ENCODE measurements at regions not wholly inside any gene's neighbourhood (a gene's known extent, or its start where the extent isn't known, plus 50 kb on each side); places are given as distances from the start of the nearest gene placed in this dataset.
"Not testable (repeated sequence)": the region's sequence is repeated elsewhere in the genome, so short reads cannot be mapped to it uniquely, and the experiment has no call there.

DNA sequence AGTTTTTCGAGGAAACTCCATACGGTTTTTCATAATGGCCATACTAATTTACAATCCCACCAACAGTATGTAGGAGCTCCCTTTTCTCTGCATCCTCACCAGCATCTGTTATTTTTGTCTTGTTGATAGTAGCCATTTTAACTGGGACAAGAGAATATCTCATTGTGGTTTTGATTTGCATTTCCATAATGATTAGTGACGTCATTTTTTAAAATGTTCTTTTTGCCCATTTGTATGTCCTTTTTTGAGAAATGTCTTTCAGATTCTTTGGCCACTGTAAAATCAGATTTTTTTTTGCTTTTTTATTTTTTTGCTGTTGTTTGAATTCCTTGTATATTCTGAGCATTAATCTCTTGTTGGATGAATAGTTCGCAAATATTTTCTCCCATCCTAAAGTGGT, 243.9 kb downstream of the TRIML1 start:
- no peak for DNase-seq

GRCh38 chr4:188387179-188387791, 248.0 kb downstream of the TRIML1 start:
- DNase-seq: no peak

DNA sequence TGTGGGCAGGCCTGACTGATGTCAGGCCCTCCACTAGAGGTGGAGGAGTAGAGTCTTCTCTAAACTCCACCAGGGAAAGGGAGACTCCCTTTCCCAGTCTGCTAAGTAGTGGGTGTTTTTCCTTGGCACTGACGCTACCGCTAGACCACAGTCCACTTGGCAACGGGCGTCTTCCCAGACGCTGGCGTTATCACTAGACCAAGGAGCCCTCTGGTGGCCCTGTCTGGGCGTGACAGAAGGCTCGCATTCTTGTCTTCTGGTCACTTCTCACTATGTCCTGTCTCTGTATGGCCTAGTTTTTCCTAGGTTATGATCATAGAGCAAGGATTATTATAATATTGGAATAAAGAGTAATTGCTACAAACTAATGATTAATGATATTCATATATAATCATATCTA, 252.1 kb downstream of the TRIML1 start:
- not testable (repeated sequence) for DNase-seq

DNA sequence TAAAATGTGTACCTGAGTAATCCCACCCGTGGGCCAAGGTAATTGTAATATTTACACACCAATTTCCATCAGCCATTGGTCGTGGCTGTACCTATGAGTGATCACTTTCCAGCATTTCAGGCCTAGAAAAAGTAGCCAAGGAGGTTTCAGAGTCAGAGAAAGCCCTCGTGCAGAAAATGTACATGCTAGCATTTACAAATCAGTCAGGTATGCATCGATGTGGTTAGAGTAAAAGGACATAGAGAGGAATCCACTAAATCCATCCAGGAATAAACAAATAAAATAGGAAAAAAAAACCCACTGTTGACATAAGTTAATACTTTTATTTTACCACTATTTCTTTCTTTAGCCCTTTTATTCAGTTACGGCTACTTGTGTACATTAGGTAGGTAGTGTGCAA, 256.8 kb downstream of the TRIML1 start:
- no peak for DNase-seq

DNA sequence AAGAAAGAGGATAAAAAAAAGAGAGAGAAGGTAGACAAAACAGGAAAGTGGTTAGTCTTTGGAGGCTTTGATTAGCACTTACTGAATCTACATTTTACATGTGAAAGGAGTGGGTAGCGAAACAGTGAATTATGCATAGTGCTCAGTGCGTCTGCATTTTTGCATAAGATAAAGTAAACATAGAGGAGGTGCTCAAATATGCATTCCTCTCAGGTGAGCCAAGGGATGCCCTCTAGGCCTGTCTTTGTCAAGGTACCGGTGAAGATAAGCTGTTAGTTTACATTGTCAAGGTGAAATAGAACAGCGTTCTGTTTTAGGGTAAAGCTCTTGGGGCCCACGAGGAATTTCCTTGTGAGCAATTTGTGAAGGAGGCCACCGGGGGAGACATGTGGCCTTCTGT, 260.6 kb downstream of the TRIML1 start:
- DNase-seq: no peak

GRCh38 chr4:188400451-188400850, 261.2 kb downstream of the TRIML1 start:
- no peak for DNase-seq

DNA sequence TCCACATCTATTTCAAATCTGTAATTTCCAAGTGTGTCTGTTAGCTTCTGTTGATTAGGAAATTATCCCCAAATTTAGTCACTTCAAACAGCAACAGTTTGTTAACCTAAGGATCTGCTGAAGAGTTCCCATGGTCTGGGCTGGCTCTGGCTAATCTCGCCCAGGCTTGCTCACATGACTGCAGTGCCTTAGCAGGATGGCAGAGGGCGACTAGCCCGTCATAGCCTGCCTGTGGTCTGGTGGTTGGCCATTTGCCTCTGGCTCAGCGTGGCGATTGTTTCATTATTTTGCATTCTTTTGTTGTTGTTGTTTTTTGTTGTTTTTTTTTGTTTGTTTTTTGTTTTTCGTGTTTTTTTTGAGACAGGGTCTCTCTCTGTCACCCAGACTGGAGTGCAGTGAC, 264.0 kb downstream of the TRIML1 start:
- no peak for DNase-seq

DNA sequence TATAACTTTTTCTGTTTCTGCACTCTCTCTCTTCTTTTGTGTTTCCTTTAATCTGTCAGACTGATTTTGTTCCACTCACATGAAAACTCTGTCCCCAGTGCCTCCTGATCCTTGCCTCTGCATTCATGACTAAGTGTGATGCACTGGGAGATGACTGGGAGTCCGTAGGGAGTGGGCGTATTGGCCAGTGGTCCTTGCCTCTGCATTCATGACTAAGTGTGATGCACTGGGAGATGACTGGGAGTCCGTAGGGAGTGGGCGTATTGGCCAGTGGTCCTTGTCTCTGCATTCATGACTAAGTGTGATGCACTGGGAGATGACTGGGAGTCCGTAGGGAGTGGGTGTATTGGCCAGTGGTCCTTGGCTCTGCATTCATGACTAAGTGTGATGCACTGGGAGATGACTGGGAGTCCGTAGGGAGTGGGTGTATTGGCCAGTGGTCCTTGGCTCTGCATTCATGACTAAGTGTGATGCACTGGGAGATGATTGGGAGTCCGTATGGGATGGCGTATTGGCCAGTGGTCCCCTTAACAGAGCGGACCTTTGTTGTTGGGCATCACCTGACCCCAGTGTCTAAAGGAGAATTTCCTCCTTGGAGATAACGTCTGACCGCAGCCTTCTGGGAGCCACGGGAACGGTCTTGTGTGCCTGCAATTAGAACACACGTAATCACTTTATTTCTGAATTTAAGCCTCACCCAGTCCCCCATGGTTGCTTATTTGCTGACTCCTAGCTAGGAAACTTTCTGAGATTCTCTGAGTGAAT, 266.0 kb downstream of the TRIML1 start:
- not testable (repeated sequence) for DNase-seq

DNA sequence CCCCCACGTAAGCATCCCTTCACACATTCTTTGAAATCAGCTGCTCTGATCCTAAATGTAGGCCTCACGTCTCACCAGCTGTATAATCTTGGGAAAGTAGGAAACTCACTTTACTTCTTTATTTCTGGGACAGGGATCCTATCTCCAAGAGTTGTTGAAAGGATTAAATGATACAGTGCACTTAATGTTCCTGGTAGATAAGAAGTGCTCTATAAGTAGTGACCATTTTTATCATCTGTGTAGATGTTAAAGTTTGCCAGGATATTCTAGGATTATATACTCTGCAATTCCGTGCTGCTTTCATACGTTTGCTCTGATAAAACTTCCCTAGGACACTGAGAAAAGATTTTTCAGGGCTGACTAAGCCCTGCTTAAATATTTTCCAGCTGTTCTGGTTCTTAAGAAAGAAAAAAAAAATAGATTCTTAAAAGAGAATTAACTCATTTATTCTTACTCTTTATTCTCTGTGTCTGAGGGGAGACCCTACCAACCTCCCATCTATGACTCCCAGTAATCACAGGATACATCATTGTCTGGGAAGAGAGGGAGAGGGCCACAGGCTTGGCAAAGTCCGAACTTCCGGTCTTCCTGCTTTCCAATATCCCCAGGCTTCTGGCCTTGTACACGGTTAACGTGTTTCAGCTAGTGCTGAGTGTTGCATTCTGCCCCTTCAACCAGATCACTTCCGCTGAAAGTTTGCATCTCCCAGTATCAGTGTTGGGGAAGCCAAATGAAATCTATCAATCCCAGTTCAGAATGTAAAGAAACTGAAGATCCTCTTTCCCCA, 269.2 kb downstream of the TRIML1 start:
- no peak for DNase-seq

DNA sequence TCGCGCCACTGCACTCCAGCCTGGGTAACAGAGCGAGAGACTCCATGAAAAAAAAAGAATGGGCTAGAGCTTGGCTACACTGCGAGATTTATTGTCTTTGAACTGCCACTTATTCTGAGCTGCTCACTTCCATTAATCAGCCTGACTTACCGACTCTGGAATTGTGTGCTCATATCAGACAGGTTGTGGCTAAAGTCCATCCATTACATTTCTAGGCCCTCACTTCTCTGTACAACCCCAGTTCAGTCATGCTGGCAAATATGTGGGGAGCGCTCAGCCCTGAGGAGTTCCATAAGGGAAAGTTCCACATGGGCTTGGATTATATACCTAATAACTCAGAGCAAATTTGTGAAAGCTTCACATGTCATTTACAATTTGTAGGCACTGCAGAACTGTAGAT, 270.6 kb downstream of the TRIML1 start:
- DNase-seq: no peak

DNA sequence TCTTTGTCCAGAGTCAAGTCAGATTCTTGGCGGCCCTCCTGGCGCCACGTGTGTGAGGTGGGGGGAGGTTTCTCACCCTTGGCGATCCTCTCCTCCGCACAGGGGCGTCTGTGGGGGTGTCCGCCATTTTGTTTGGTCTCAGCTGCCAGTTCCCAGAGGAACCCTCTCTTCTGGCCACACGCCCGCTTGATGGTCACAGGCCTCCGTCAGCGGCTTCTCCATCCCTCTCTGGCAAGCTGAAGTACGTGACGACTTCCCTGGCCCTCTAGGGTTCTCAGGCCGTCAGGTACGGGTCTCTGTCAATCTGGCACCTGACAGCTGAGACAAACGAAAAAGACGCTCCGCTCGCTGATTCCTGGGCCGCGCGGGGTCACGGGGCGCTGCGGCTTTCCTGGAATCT, 272.6 kb downstream of the TRIML1 start:
- DNase-seq: no peak

DNA sequence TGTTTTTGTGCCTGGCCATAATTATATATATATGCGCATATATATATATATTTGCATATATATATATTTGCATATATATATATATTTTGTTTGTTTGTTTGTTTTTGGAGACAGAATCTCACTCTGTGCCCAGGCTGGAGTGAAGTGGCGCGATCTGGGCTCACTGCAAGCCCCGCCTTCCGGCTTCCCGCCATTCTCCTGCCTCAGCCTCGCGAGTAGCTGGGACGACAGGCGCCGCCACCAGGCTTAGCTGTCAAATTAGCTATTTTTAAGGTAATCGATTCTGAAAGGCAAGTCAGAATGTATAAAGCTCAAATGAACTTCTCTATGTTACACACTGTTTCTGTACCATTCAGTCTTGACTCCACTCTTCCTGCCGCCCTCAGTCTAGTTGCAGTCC, 273.3 kb downstream of the TRIML1 start:
- DNase-seq: no peak

- DNase-seq: no peak
These were observed 275.2 kb downstream of the TRIML1 start for GRCh38 chr4:188414441-188414840.

GRCh38 chr4:188417181-188417580, 277.9 kb downstream of the TRIML1 start:
- peak in 1 of 2 experiments; percentile 12 for DNase-seq

- DNase-seq: no peak
These were observed 283.8 kb downstream of the TRIML1 start for GRCh38 chr4:188423039-188423438.

DNA sequence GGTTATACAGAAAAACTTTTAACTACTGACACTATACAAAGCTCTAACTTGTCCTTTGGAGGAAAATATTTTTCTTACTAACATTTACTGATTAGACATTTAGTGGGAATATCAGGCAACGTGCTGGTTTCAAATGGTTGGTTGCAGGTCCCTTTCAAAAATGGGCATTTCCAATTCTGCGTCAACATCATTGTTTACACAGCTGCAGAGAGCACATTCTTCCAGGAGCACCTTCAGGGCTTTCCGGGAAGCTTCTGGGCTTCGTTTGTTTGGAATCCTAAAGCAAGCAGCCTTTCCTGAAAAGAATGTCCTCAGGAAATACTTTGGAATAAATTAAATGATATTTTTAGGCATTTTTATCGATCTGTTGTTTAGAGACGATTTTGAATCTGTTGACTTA, 289.7 kb downstream of the TRIML1 start:
- DNase-seq: no peak

DNA sequence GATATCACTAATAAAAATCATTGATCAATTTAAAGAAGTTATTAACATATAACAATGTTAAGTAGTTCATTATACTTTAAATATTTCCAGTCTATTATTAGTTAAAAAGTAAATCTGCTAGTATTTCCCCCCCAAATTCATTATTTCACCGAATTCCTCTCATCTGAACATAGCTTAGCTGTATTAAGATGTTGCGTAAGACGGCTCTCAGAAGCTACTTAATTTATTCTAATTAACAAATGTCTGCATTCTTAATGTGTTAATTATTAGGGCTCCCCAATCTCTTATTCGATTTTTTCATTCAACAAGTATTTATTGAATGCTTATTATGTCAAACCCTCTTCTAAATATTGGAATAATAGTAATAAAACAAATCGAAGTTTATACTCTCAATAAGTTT, 290.7 kb downstream of the TRIML1 start:
- DNase-seq: no peak

DNA sequence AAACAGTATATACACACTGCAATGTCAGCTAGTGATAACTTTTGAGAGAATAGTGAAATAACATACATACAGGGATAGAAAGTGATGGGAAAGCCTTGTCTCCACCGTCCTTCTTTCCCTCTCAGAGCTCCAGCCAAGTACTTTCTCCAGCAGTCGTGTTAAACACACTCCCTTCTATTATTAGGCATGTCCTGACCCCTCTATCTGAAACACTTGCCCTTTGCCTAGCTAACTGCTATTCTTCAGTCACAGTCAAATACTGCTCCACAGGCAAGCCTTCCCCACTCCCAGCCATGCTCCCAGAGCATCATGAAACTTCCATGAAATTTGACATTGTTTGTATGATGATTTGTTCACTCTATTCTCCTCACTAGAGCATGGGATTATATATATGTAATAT, 291.1 kb downstream of the TRIML1 start:
- DNase-seq: no peak

GRCh38 chr4:188432328-188432727, 293.1 kb downstream of the TRIML1 start:
- DNase-seq: no peak

- DNase-seq: no peak
These were observed 294.6 kb downstream of the TRIML1 start for GRCh38 chr4:188433741-188434315.

- DNase-seq: no peak
These were observed 295.4 kb downstream of the TRIML1 start for GRCh38 chr4:188434643-188435042.

GRCh38 chr4:188435381-188435780, 296.1 kb downstream of the TRIML1 start:
- no peak for DNase-seq

GRCh38 chr4:188437535-188437934, 298.3 kb downstream of the TRIML1 start:
- no peak for DNase-seq

DNA sequence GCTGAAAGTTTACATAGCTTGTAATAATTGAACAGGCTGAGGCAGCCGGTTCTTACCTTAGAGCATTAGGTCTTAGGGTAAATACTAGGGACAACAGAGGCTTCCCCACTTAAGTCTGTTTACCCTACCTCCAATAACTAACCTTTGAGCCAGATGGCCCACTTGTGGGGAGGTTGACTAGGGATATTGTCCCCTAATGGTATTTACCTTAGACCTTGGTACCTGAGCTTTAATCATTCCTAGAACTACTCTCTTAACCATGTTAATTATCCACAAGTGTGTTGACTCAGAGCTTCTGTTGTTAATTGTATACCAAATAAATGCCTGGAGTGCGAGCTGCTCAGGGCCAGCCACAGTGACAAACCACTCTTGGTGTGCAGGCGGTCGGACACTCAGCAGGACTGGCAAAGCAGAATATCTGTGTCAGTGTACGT, 299.2 kb downstream of the TRIML1 start:
- DNase-seq: peak in 1 of 2 experiments; percentile 28

Measured in NCI-H524 (cell line).